ENCODE measurements at regions not wholly inside any gene's neighbourhood (a gene's known extent, or its start where the extent isn't known, plus 50 kb on each side); places are given as distances from the start of the nearest gene placed in this dataset.

DNA sequence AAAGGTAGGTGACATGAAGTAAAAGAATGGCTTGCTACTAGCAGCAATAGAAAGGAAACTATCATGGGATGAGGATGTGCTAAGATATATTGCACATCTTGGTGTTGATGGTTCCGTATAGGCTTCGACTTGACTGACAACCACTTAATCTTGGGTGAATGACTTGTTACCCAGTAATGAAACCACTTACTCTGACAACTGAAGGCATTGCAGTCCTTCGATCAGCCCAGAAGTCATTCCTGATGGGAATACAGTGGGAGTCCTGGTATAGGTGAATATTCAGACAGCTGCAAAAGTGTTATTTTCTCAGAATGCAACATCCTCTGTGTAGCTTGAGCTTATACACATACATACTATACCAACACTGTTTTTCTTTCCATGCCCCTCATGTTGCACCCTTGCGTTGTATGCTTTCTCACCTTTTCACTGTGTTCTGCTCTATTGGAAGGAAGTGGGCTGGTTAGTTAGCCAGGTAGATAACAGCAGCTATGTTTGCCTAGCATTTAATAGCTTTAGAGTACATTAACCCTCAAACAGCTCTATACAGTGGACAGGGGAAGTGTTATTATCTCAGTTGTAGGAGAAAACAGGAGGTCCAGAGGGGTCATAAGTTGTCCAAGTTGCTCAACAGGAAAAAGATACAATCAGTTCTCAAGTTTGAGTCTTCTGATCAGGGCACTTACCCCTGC, 376.5 kb downstream of the MFSD1 start:
- H3K4me2 ChIP-seq (ENCODE audit: low read length) = no peak overlapping the region
- CTCF ChIA-PET (ENCODE audit: unreplicated experiment) = no interaction called here
- intact Hi-C loops (cut with micrococcal nuclease; ENCODE audit: unreplicated experiment) = no loop called here

DNA sequence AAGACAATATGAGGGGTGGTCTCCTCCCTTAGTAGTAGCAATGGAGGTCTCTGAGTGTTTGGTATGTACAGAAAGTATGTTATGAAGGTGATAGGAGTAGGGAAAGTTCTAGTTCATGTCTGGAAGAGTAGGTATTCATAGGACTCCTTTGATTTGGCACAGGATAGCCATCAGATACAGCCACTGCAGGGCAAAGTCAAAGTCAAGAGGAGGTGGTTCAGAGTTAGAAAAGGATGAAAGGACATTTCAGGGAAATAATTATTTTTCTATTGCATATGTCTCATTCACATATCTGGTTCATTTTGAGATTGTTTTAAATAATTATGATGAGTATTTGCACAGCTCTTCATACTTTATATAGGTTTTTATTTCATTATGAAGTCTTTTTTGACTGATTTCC, 381.1 kb downstream of the MFSD1 start:
- Histone ChIP-seq H3K4me3 (ENCODE audit: low read depth, low read length, poor library complexity, severe bottlenecking) (no peak overlapping the region), H3K9me3 (ENCODE audit: low read length) (no peaks in the 10 kb centered on the region), H4K20me1 (ENCODE audit: insufficient read depth, low read length) (no peaks in the 10 kb centered on the region), H3K79me2 (ENCODE audit: insufficient read depth, low read depth, low read length) (no peaks in the 10 kb centered on the region), H3K9me2 (ENCODE audit: insufficient read depth, low read length) (no peaks in the 10 kb centered on the region), H3K27ac (ENCODE audit: low read depth, low read length, poor library complexity, severe bottlenecking) (no peak overlapping the region), H2AFZ (ENCODE audit: low read length) (no peak overlapping the region), H3K4me1 (ENCODE audit: insufficient read depth, low read length, poor library complexity, severe bottlenecking) (no peaks in the 10 kb centered on the region), H3K4me2 (ENCODE audit: low read length) (no peak overlapping the region), H3K36me3 (ENCODE audit: insufficient read depth, low read length) (no peaks in the 10 kb centered on the region)
- no peak for TF ChIP-seq EZH2phosphoT487 (IDR thresholded peaks at IDR 0.05; ENCODE audit: borderline replicate concordance, low read depth, low read length)
- TF ChIP-seq, protein P1, sequence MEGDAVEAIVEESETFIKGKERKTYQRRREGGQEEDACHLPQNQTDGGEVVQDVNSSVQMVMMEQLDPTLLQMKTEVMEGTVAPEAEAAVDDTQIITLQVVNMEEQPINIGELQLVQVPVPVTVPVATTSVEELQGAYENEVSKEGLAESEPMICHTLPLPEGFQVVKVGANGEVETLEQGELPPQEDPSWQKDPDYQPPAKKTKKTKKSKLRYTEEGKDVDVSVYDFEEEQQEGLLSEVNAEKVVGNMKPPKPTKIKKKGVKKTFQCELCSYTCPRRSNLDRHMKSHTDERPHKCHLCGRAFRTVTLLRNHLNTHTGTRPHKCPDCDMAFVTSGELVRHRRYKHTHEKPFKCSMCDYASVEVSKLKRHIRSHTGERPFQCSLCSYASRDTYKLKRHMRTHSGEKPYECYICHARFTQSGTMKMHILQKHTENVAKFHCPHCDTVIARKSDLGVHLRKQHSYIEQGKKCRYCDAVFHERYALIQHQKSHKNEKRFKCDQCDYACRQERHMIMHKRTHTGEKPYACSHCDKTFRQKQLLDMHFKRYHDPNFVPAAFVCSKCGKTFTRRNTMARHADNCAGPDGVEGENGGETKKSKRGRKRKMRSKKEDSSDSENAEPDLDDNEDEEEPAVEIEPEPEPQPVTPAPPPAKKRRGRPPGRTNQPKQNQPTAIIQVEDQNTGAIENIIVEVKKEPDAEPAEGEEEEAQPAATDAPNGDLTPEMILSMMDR (conservative IDR thresholded peaks at IDR 0.05; ENCODE audit: low read length) = no peak
- intact Hi-C loops (cut with micrococcal nuclease; ENCODE audit: unreplicated experiment) = no loop called here
- ChIA-PET CTCF (ENCODE audit: unreplicated experiment) (no interaction called here), POLR2A (no interaction called here)
- DNase-seq (ENCODE audit: low spot score) = no peak
- BruUV-seq (replicated peaks) = no TSS peak

More for the DNA sequence above, 376.5 kb downstream of the MFSD1 start:
- no peaks in the 10 kb centered on the region for H3K79me2 ChIP-seq (ENCODE audit: insufficient read depth, low read depth, low read length)
- H3K4me1 ChIP-seq (ENCODE audit: insufficient read depth, low read length, poor library complexity, severe bottlenecking) = no peaks in the 10 kb centered on the region
- POLR2A ChIA-PET = no interaction called here
- no peak for DNase-seq (ENCODE audit: low spot score)
- H3K27ac ChIP-seq (ENCODE audit: low read depth, low read length, poor library complexity, severe bottlenecking) = no peak overlapping the region
- no peaks in the 10 kb centered on the region for H3K36me3 ChIP-seq (ENCODE audit: insufficient read depth, low read length)
- no peak overlapping the region for H3K4me3 ChIP-seq (ENCODE audit: low read depth, low read length, poor library complexity, severe bottlenecking)
- BruUV-seq (replicated peaks) = no TSS peak
- no peaks in the 10 kb centered on the region for H4K20me1 ChIP-seq (ENCODE audit: insufficient read depth, low read length)
- H3K9me3 ChIP-seq (ENCODE audit: low read length) = no peaks in the 10 kb centered on the region
- no peaks in the 10 kb centered on the region for H3K9me2 ChIP-seq (ENCODE audit: insufficient read depth, low read length)
- H2AFZ ChIP-seq (ENCODE audit: low read length) = no peak overlapping the region
- TF ChIP-seq, protein P1 (conservative IDR thresholded peaks at IDR 0.05; ENCODE audit: low read length) = no peak
- no peak for TF ChIP-seq EZH2phosphoT487 (IDR thresholded peaks at IDR 0.05; ENCODE audit: borderline replicate concordance, low read depth, low read length)

DNA sequence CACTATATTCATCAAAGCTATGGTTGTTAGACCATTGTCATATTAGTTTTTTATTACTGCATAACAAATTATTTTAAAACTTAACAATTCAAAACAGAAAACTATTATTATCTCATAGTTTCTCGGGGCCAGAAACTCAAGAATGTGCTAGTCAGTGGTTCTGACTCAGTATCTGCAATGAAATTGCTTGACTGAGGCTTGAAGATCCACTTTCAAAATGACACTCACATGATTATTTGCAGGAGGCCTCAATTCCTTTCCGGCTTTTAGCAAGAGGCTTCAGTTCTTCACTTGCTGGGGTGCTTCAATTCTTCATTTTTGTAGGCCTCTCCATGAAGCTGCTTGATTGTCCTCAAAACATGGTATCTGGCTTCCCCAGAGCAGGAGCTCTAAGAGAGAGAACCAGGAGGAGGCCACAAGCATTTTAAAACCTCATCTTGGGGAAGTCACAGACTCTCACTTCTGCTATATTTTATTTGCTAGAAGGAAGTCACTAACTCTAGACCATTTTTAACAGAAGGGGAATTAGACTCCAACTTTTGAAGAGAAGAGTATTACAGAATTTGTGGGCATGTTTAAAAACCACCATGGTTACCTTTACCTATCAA, 383.7 kb downstream of the MFSD1 start:
- POLR2A ChIA-PET = no interaction called here
- Histone ChIP-seq H3K4me1 (ENCODE audit: insufficient read depth, low read length, poor library complexity, severe bottlenecking) (no peaks in the 10 kb centered on the region), H3K4me2 (ENCODE audit: low read length) (no peak overlapping the region), H3K4me3 (ENCODE audit: low read depth, low read length, poor library complexity, severe bottlenecking) (no peak overlapping the region), H2AFZ (ENCODE audit: low read length) (no peak overlapping the region), H3K79me2 (ENCODE audit: insufficient read depth, low read depth, low read length) (no peaks in the 10 kb centered on the region), H3K9me3 (ENCODE audit: low read length) (no peaks in the 10 kb centered on the region), H3K36me3 (ENCODE audit: insufficient read depth, low read length) (no peaks in the 10 kb centered on the region), H3K27ac (ENCODE audit: low read depth, low read length, poor library complexity, severe bottlenecking) (no peak overlapping the region), H3K9me2 (ENCODE audit: insufficient read depth, low read length) (no peaks in the 10 kb centered on the region), H4K20me1 (ENCODE audit: insufficient read depth, low read length) (no peaks in the 10 kb centered on the region)
- CTCF ChIA-PET (ENCODE audit: unreplicated experiment) = no interaction called here
- intact Hi-C loops (cut with micrococcal nuclease; ENCODE audit: unreplicated experiment) = no loop called here
- no TSS peak for BruUV-seq (replicated peaks)
- no peak for TF ChIP-seq EZH2phosphoT487 (IDR thresholded peaks at IDR 0.05; ENCODE audit: borderline replicate concordance, low read depth, low read length)
- TF ChIP-seq, protein P1 (conservative IDR thresholded peaks at IDR 0.05; ENCODE audit: low read length) = no peak
- DNase-seq (ENCODE audit: low spot score) = no peak

All from OCI-LY7 (cell line).